IMR-90 (cell line): ENCODE measurements at regions not wholly inside any gene's neighbourhood (a gene's known extent, or its start where the extent isn't known, plus 50 kb on each side); places are given as distances from the start of the nearest gene placed in this dataset.

Experiments used
- ATAC-seq: fragments of 200-7000 bp; cut with Tn5 transposase; 2 replicates; pipeline ENCODE4 v1.9.1; 2020; ENCODE audit warnings: low read depth, mild to moderate bottlenecking, moderate library complexity
- BruUV-seq: library from RNA; stranded (reverse); fragments of 400-500 nt; replicated peaks from 2 replicates; lab custom pipeline; 2021; lab: Mats Ljungman, UMichigan
- CTCF ChIA-PET: fragments of 300-600 bp; formaldehyde crosslinking; extraction: SDS; loops from one replicate; lab custom pipeline; 2021; ENCODE audit warnings: antibody characterized with exemption; lab: Yijun Ruan, JAX
- POLR2A ChIA-PET: fragments of 300-600 bp; sonication (Branson Sonifier 250); formaldehyde crosslinking; loops from one replicate; lab custom pipeline; 2022; ENCODE audit warnings: antibody characterized with exemption; ENCODE audit not compliant: unreplicated experiment; lab: Charles Lee
- DNase-seq: peaks from one replicate; pipeline ENCODE4 v3.0.0; 2013
- H2AFZ ChIP-seq: replicated peaks from 2 replicates; pipeline ENCODE3; 2013; ENCODE audit warnings: low read length, mild to moderate bottlenecking; ENCODE audit not compliant: poor library complexity
- H2AK5ac ChIP-seq: 2 replicates; pipeline ENCODE4 v1.6.1; 2013; ENCODE audit warnings: low read depth, low read length, inconsistent platforms
- H2AK9ac ChIP-seq: replicated peaks from 2 replicates; pipeline ENCODE3; 2013; ENCODE audit warnings: mild to moderate bottlenecking, low read depth, low read length, moderate library complexity; ENCODE audit not compliant: poor library complexity
- H2BK120ac ChIP-seq: 2 replicates; pipeline ENCODE4 v1.6.1; 2013; ENCODE audit warnings: low read depth, low read length, inconsistent platforms
- H2BK15ac ChIP-seq: 3 replicates; pipeline ENCODE4 v1.6.1; 2013; ENCODE audit warnings: low read depth, low read length, inconsistent platforms
- H2BK20ac ChIP-seq: 2 replicates; pipeline ENCODE4 v1.6.1; 2013; ENCODE audit warnings: low read depth, mild to moderate bottlenecking, inconsistent platforms, low read length, moderate library complexity
- H2BK5ac ChIP-seq: 2 replicates; pipeline ENCODE4 v1.6.1; 2013; ENCODE audit warnings: mild to moderate bottlenecking, low read depth, low read length, inconsistent platforms; ENCODE audit not compliant: poor library complexity, severe bottlenecking
- H3K14ac ChIP-seq: replicated peaks from 2 replicates; pipeline ENCODE4 v1.6.1; 2013; ENCODE audit warnings: low read depth, low read length, inconsistent platforms
- H3K18ac ChIP-seq: 2 replicates; pipeline ENCODE4 v1.6.1; 2013; ENCODE audit warnings: low read depth, low read length, control low read depth
- H3K23ac ChIP-seq: 2 replicates; pipeline ENCODE4 v1.6.1; 2013; ENCODE audit warnings: low read depth, low read length, inconsistent platforms
- H3K27ac ChIP-seq: 2 replicates; pipeline ENCODE4 v1.5.1; 2013; ENCODE audit warnings: mild to moderate bottlenecking, control low read depth, low read length; ENCODE audit not compliant: insufficient read depth
- H3K27me3 ChIP-seq: 2 replicates; pipeline ENCODE4 v1.6.1; 2013; ENCODE audit warnings: low read length; ENCODE audit not compliant: control insufficient read depth, insufficient read depth
- H3K36me3 ChIP-seq: 2 replicates; pipeline ENCODE4 v1.6.1; 2013; ENCODE audit warnings: low read length, mixed read lengths; ENCODE audit not compliant: control insufficient read depth, insufficient read depth
- H3K4ac ChIP-seq: 2 replicates; pipeline ENCODE4 v1.6.1; 2013; ENCODE audit warnings: low read depth, low read length, inconsistent platforms
- H3K4me1 ChIP-seq: 2 replicates; pipeline ENCODE4 v1.6.1; 2013; ENCODE audit warnings: low read length, mixed read lengths; ENCODE audit not compliant: control insufficient read depth, insufficient read depth
- H3K4me2 ChIP-seq: 2 replicates; pipeline ENCODE4 v1.6.1; 2013; ENCODE audit warnings: low read depth, mild to moderate bottlenecking, control low read depth, low read length, moderate library complexity
- H3K4me3 ChIP-seq: 2 replicates; pipeline ENCODE4 v1.5.1; 2013; ENCODE audit warnings: low read depth, mild to moderate bottlenecking, control low read depth, low read length, moderate library complexity; ENCODE audit not compliant: insufficient read depth
- H3K56ac ChIP-seq: 2 replicates; pipeline ENCODE4 v1.6.1; 2013; ENCODE audit warnings: low read length, inconsistent platforms; ENCODE audit not compliant: insufficient read depth; ENCODE audit errors: extremely low read depth
- H3K79me1 ChIP-seq, 2 experiments: 2 replicates each; pipeline ENCODE4 v1.6.1; 2013; ENCODE audit warnings: low read length in 2 of 2, inconsistent platforms in 1 of 2, low read depth in 1 of 2
- H3K9ac ChIP-seq: 2 replicates; pipeline ENCODE4 v1.6.1; 2013; ENCODE audit warnings: low read depth, low read length, control low read depth
- H3K9me1 ChIP-seq: 2 replicates; pipeline ENCODE4 v1.6.1; 2013; ENCODE audit warnings: low read length, inconsistent platforms; ENCODE audit not compliant: insufficient read depth
- H3K9me3 ChIP-seq: 2 replicates; pipeline ENCODE4 v1.6.1; 2013; ENCODE audit warnings: low read length; ENCODE audit not compliant: control insufficient read depth, insufficient read depth
- H4K20me1 ChIP-seq: 2 replicates; pipeline ENCODE4 v1.6.1; 2013; ENCODE audit warnings: low read length, inconsistent platforms; ENCODE audit not compliant: insufficient read depth
- H4K5ac ChIP-seq: 2 replicates; pipeline ENCODE4 v1.6.1; 2013; ENCODE audit warnings: mild to moderate bottlenecking, low read depth, low read length, control low read depth
- H4K8ac ChIP-seq, 2 experiments: 2 replicates each; pipeline ENCODE4 v1.6.1; 2013; ENCODE audit warnings: low read depth in 2 of 2, low read length in 2 of 2, control low read depth in 1 of 2, inconsistent platforms in 1 of 2
- H4K91ac ChIP-seq: 2 replicates; pipeline ENCODE4 v1.6.1; 2013; ENCODE audit warnings: low read depth, low read length, inconsistent platforms; ENCODE audit not compliant: insufficient read depth
- BHLHE40 ChIP-seq: fragments of 150-350 bp; IDR thresholded peaks from 2 replicates; pipeline ENCODE4 v1.6.1; 2016; ENCODE audit warnings: mild to moderate bottlenecking, low read depth, low read length
- FOS ChIP-seq: fragments of 150-350 bp; IDR thresholded peaks from 2 replicates; pipeline ENCODE4 v1.6.1; 2016; ENCODE audit warnings: low read depth, low read length
- MXI1 ChIP-seq: IDR thresholded peaks from 2 replicates; pipeline ENCODE4 v1.6.1; 2012; ENCODE audit warnings: low read depth, mild to moderate bottlenecking, low read length, moderate library complexity, borderline replicate concordance
- NFE2L2 ChIP-seq: fragments of 150-350 bp; IDR thresholded peaks from 2 replicates; pipeline ENCODE4 v1.6.1; 2016; ENCODE audit warnings: low read depth, mild to moderate bottlenecking, low read length
- RCOR1 ChIP-seq: IDR thresholded peaks from 2 replicates; pipeline ENCODE4 v1.6.1; 2012; ENCODE audit warnings: mild to moderate bottlenecking, low read length, improper control_type of control experiment; ENCODE audit not compliant: insufficient replicate concordance
- SMC3 ChIP-seq: fragments of 150-350 bp; IDR thresholded peaks from 2 replicates; pipeline ENCODE4 v1.6.1; 2016; ENCODE audit warnings: low read depth, mild to moderate bottlenecking, antibody characterized with exemption, low read length, moderate library complexity
- WGBS, 2 experiments: methylation state at CpG; one replicate each; pipeline versions ENCODE4 v1.1.5 to v1.1.7; 2013; ENCODE audit warnings: missing lambda C conversion rate in 2 of 2; ENCODE audit not compliant: insufficient read length in 1 of 2; ENCODE audit errors: extremely low coverage in 2 of 2; 5-methylcytosine and 5-hydroxymethylcytosine counted together
- dilution Hi-C: fragments of 300-500 bp; cut with HindIII; formaldehyde crosslinking; loops from one replicate; pipeline ENCODE4 v1.14.3; 2018; ENCODE audit warnings: low sequenced_read_pairs; ENCODE audit not compliant: unreplicated experiment
- in situ Hi-C: fragments of 300-500 bp; cut with MboI; formaldehyde crosslinking; loops from 3 replicates; pipeline ENCODE4 v1.14.3; 2019; ENCODE audit warnings: low sequenced_read_pairs, inconsistent platforms, mixed read lengths
- intact Hi-C: fragments of 100-400 bp; cut with micrococcal nuclease; formaldehyde crosslinking; loops from 2 replicates; pipeline ENCODE4 v1.10.0; 2022
- TF ChIP-seq, protein P1 (sequence below): fragments of 150-350 bp; IDR thresholded peaks from 2 replicates; pipeline ENCODE4 v1.6.1; 2017; ENCODE audit warnings: mild to moderate bottlenecking, antibody characterized with exemption, low read length, low read depth

GRCh38 chr17:31674717-31675349 is 184.2 kb downstream of the COPRS start:
- dilution Hi-C loops, result no loop called here

More at GRCh38 chr17:31674717-31675349, 184.2 kb downstream of the COPRS start:
- BruUV-seq, result no TSS peak
- intact Hi-C loops, result no loop called here
- peak overlapping the region in 1 of 2 experiments; percentile 41; a peak in 1 of 4 replicates for H4K8ac ChIP-seq
- no peak overlapping the region for H3K14ac ChIP-seq
- H2BK120ac ChIP-seq, result peak overlapping the region; percentile 63; the same call in 1 of the 2 replicates
- H2BK20ac ChIP-seq, result peak overlapping the region; percentile 71; the same call in 1 of the 2 replicates
- H3K9me3 ChIP-seq, result no peaks in the 10 kb centered on the region
- 0 out of 2 replicates have a peak overlapping the region, but pooled peaks have one; percentile 17 for H2AK5ac ChIP-seq
- H3K4me2 ChIP-seq, result no peak overlapping the region
- in situ Hi-C loops, result loop anchor here (5.0 kb wide), 1 partner anchor 38 kb away; no protein-coding TSS in a partner anchor
- H3K36me3 ChIP-seq, result no peaks in the 10 kb centered on the region
- H2BK15ac ChIP-seq, result peak overlapping the region; percentile 31; the same call in 1 of the 3 replicates
- H4K5ac ChIP-seq, result no peak overlapping the region
- H3K4me1 ChIP-seq, result peaks cover 7% of the 10 kb centered on the region
- no peak overlapping the region for H3K4me3 ChIP-seq
- H2AK9ac ChIP-seq, result no peak overlapping the region
- H3K23ac ChIP-seq, result no peak overlapping the region
- TF ChIP-seq NFE2L2 (no peak), FOS (no peak), RCOR1 (no peak), BHLHE40 (no peak), MXI1 (no peak), SMC3 (no peak)
- TF ChIP-seq, protein P1, sequence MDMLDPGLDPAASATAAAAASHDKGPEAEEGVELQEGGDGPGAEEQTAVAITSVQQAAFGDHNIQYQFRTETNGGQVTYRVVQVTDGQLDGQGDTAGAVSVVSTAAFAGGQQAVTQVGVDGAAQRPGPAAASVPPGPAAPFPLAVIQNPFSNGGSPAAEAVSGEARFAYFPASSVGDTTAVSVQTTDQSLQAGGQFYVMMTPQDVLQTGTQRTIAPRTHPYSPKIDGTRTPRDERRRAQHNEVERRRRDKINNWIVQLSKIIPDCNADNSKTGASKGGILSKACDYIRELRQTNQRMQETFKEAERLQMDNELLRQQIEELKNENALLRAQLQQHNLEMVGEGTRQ, result no peak
- H3K18ac ChIP-seq, result no peak overlapping the region
- H3K79me1 ChIP-seq, result no peaks in the 10 kb centered on the region
- no peaks in the 10 kb centered on the region; the same call in 1 of the 2 replicates for H3K27me3 ChIP-seq
- H3K27ac ChIP-seq, result no peak overlapping the region
- H3K4ac ChIP-seq, result peak overlapping the region; percentile 66; the same call in 1 of the 2 replicates
- H3K9ac ChIP-seq, result no peak overlapping the region
- ATAC-seq (0 out of 2 replicates have a peak, but pooled peaks have one; percentile 12), DNase-seq (peak; percentile 80)
- CTCF ChIA-PET, result no interaction called here
- WGBS, 2 experiments, result 88 to 100% methylated on average over 1 to 3 of the region's 5 CpGs
- POLR2A ChIA-PET, result no interaction called here
- no peak overlapping the region for H4K91ac ChIP-seq
- no peak overlapping the region for H3K56ac ChIP-seq
- no peaks in the 10 kb centered on the region for H4K20me1 ChIP-seq
- H2BK5ac ChIP-seq, result no peak overlapping the region
- H2AFZ ChIP-seq, result no peak overlapping the region
- peaks cover 8% of the 10 kb centered on the region; the same call in 1 of the 2 replicates for H3K9me1 ChIP-seq
